ENCODE measurements at regions not wholly inside any gene's neighbourhood (a gene's known extent, or its start where the extent isn't known, plus 50 kb on each side); places are given as distances from the start of the nearest gene placed in this dataset.

GRCh38 chr10:125373546-125373945 is 213.2 kb upstream of the CTBP2 start (continued):
- no peak for TF ChIP-seq ZBTB40 (IDR thresholded peaks at IDR 0.05; ENCODE audit: borderline replicate concordance)

- RAD21 ChIA-PET (ENCODE audit: unreplicated experiment), result no interaction called here
- Histone ChIP-seq H3K27me3 (replicated peaks in 1 of 2; ENCODE audit: control insufficient read depth in 2 of 2, insufficient read depth in 2 of 2, low read length in 1 of 2) (no peaks in the 10 kb centered on the region), H2AFZ (ENCODE audit: control insufficient read depth, low read depth, low read length) (no peak overlapping the region), H3K4me3 (no peak overlapping the region), H3K79me2 (ENCODE audit: control insufficient read depth, insufficient read depth, low read length) (no peaks in the 10 kb centered on the region), H3K4me1 (ENCODE audit: control insufficient read depth, insufficient read depth, low read length) (no peaks in the 10 kb centered on the region), H3K4me2 (ENCODE audit: control insufficient read depth, insufficient read depth) (no peak overlapping the region), H3K27ac (ENCODE audit: control insufficient read depth, insufficient read depth) (no peak overlapping the region), H3K9ac (ENCODE audit: control insufficient read depth, insufficient read depth, low read length) (no peak overlapping the region), H3K9me3 (replicated peaks; ENCODE audit: control insufficient read depth, insufficient read depth, low read length) (no peaks in the 10 kb centered on the region), H4K20me1 (ENCODE audit: control insufficient read depth, insufficient read depth) (no peaks in the 10 kb centered on the region), H3K36me3 (ENCODE audit: control insufficient read depth in 2 of 2, insufficient read depth in 2 of 2, low read length in 1 of 2) (no peaks in the 10 kb centered on the region)
- POLR2A ChIA-PET, result no interaction called here
- in situ Hi-C loops (cut with MboI) (no loop called here), intact Hi-C loops (cut with micrococcal nuclease; ENCODE audit: unreplicated experiment) (no loop called here)
- 20% methylated on average over 17 of the region's 17 CpGs for WGBS (ENCODE audit: insufficient coverage, insufficient replicate concordance, low lambda C conversion rate, missing lambda C conversion rate)
- no peak for DNase-seq (ENCODE audit: low read depth, low spot score)
- CTCF ChIA-PET, result no interaction called here
- SMC1A ChIA-PET (ENCODE audit: uncharacterized antibody, unreplicated experiment), result no interaction called here
- BruUV-seq (replicated peaks), result no TSS peak
- ATAC-seq, result no peak
- no peak for FAIRE-seq
- TF ChIP-seq NBN (IDR thresholded peaks at IDR 0.05), result no peak
- no peak for TF ChIP-seq ZNF622 (IDR thresholded peaks at IDR 0.05)
- TF ChIP-seq PRDM15 (CRISPR knock-in tag; IDR thresholded peaks at IDR 0.05), result no peak
- no peak for TF ChIP-seq REST (IDR thresholded peaks at IDR 0.05; ENCODE audit: low read depth, low read length)
- no peak for TF ChIP-seq ZNF687 (IDR thresholded peaks at IDR 0.05)
- no peak for TF ChIP-seq SP1 (IDR thresholded peaks at IDR 0.05; ENCODE audit: low read depth, low read length)
Observed at GRCh38 chr10:125370578-125370977, 210.2 kb upstream of the CTBP2 start.
